IMR-90 (cell line): ENCODE measurements at regions not wholly inside any gene's neighbourhood (a gene's known extent, or its start where the extent isn't known, plus 50 kb on each side); places are given as distances from the start of the nearest gene placed in this dataset.

Experiments used
- ATAC-seq: fragments of 200-7000 bp; cut with Tn5 transposase; 2 replicates; pipeline ENCODE4 v1.9.1; 2020; ENCODE audit warnings: low read depth, mild to moderate bottlenecking, moderate library complexity
- BruUV-seq: library from RNA; stranded (reverse); fragments of 400-500 nt; replicated peaks from 2 replicates; lab custom pipeline; 2021; lab: Mats Ljungman, UMichigan
- CTCF ChIA-PET: fragments of 300-600 bp; formaldehyde crosslinking; extraction: SDS; loops from one replicate; lab custom pipeline; 2021; ENCODE audit warnings: antibody characterized with exemption; lab: Yijun Ruan, JAX
- POLR2A ChIA-PET: fragments of 300-600 bp; sonication (Branson Sonifier 250); formaldehyde crosslinking; loops from one replicate; lab custom pipeline; 2022; ENCODE audit warnings: antibody characterized with exemption; ENCODE audit not compliant: unreplicated experiment; lab: Charles Lee
- DNase-seq: peaks from one replicate; pipeline ENCODE4 v3.0.0; 2013
- H2AFZ ChIP-seq: replicated peaks from 2 replicates; pipeline ENCODE3; 2013; ENCODE audit warnings: low read length, mild to moderate bottlenecking; ENCODE audit not compliant: poor library complexity
- H2AK5ac ChIP-seq: 2 replicates; pipeline ENCODE4 v1.6.1; 2013; ENCODE audit warnings: low read depth, low read length, inconsistent platforms
- H2AK9ac ChIP-seq: replicated peaks from 2 replicates; pipeline ENCODE3; 2013; ENCODE audit warnings: mild to moderate bottlenecking, low read depth, low read length, moderate library complexity; ENCODE audit not compliant: poor library complexity
- H2BK120ac ChIP-seq: 2 replicates; pipeline ENCODE4 v1.6.1; 2013; ENCODE audit warnings: low read depth, low read length, inconsistent platforms
- H2BK15ac ChIP-seq: 3 replicates; pipeline ENCODE4 v1.6.1; 2013; ENCODE audit warnings: low read depth, low read length, inconsistent platforms
- H2BK20ac ChIP-seq: 2 replicates; pipeline ENCODE4 v1.6.1; 2013; ENCODE audit warnings: low read depth, mild to moderate bottlenecking, inconsistent platforms, low read length, moderate library complexity
- H2BK5ac ChIP-seq: 2 replicates; pipeline ENCODE4 v1.6.1; 2013; ENCODE audit warnings: mild to moderate bottlenecking, low read depth, low read length, inconsistent platforms; ENCODE audit not compliant: poor library complexity, severe bottlenecking
- H3K14ac ChIP-seq: replicated peaks from 2 replicates; pipeline ENCODE4 v1.6.1; 2013; ENCODE audit warnings: low read depth, low read length, inconsistent platforms
- H3K18ac ChIP-seq: 2 replicates; pipeline ENCODE4 v1.6.1; 2013; ENCODE audit warnings: low read depth, low read length, control low read depth
- H3K23ac ChIP-seq: 2 replicates; pipeline ENCODE4 v1.6.1; 2013; ENCODE audit warnings: low read depth, low read length, inconsistent platforms
- H3K27ac ChIP-seq: 2 replicates; pipeline ENCODE4 v1.5.1; 2013; ENCODE audit warnings: mild to moderate bottlenecking, control low read depth, low read length; ENCODE audit not compliant: insufficient read depth
- H3K27me3 ChIP-seq: 2 replicates; pipeline ENCODE4 v1.6.1; 2013; ENCODE audit warnings: low read length; ENCODE audit not compliant: control insufficient read depth, insufficient read depth
- H3K36me3 ChIP-seq: 2 replicates; pipeline ENCODE4 v1.6.1; 2013; ENCODE audit warnings: low read length, mixed read lengths; ENCODE audit not compliant: control insufficient read depth, insufficient read depth
- H3K4ac ChIP-seq: 2 replicates; pipeline ENCODE4 v1.6.1; 2013; ENCODE audit warnings: low read depth, low read length, inconsistent platforms
- H3K4me1 ChIP-seq: 2 replicates; pipeline ENCODE4 v1.6.1; 2013; ENCODE audit warnings: low read length, mixed read lengths; ENCODE audit not compliant: control insufficient read depth, insufficient read depth
- H3K4me2 ChIP-seq: 2 replicates; pipeline ENCODE4 v1.6.1; 2013; ENCODE audit warnings: low read depth, mild to moderate bottlenecking, control low read depth, low read length, moderate library complexity
- H3K4me3 ChIP-seq: 2 replicates; pipeline ENCODE4 v1.5.1; 2013; ENCODE audit warnings: low read depth, mild to moderate bottlenecking, control low read depth, low read length, moderate library complexity; ENCODE audit not compliant: insufficient read depth
- H3K56ac ChIP-seq: 2 replicates; pipeline ENCODE4 v1.6.1; 2013; ENCODE audit warnings: low read length, inconsistent platforms; ENCODE audit not compliant: insufficient read depth; ENCODE audit errors: extremely low read depth
- H3K79me1 ChIP-seq, 2 experiments: 2 replicates each; pipeline ENCODE4 v1.6.1; 2013; ENCODE audit warnings: low read length in 2 of 2, inconsistent platforms in 1 of 2, low read depth in 1 of 2
- H3K9ac ChIP-seq: 2 replicates; pipeline ENCODE4 v1.6.1; 2013; ENCODE audit warnings: low read depth, low read length, control low read depth
- H3K9me1 ChIP-seq: 2 replicates; pipeline ENCODE4 v1.6.1; 2013; ENCODE audit warnings: low read length, inconsistent platforms; ENCODE audit not compliant: insufficient read depth
- H3K9me3 ChIP-seq: 2 replicates; pipeline ENCODE4 v1.6.1; 2013; ENCODE audit warnings: low read length; ENCODE audit not compliant: control insufficient read depth, insufficient read depth
- H4K20me1 ChIP-seq: 2 replicates; pipeline ENCODE4 v1.6.1; 2013; ENCODE audit warnings: low read length, inconsistent platforms; ENCODE audit not compliant: insufficient read depth
- H4K5ac ChIP-seq: 2 replicates; pipeline ENCODE4 v1.6.1; 2013; ENCODE audit warnings: mild to moderate bottlenecking, low read depth, low read length, control low read depth
- H4K8ac ChIP-seq, 2 experiments: 2 replicates each; pipeline ENCODE4 v1.6.1; 2013; ENCODE audit warnings: low read depth in 2 of 2, low read length in 2 of 2, control low read depth in 1 of 2, inconsistent platforms in 1 of 2
- H4K91ac ChIP-seq: 2 replicates; pipeline ENCODE4 v1.6.1; 2013; ENCODE audit warnings: low read depth, low read length, inconsistent platforms; ENCODE audit not compliant: insufficient read depth
- BHLHE40 ChIP-seq: fragments of 150-350 bp; IDR thresholded peaks from 2 replicates; pipeline ENCODE4 v1.6.1; 2016; ENCODE audit warnings: mild to moderate bottlenecking, low read depth, low read length
- MXI1 ChIP-seq: IDR thresholded peaks from 2 replicates; pipeline ENCODE4 v1.6.1; 2012; ENCODE audit warnings: low read depth, mild to moderate bottlenecking, low read length, moderate library complexity, borderline replicate concordance
- NFE2L2 ChIP-seq: fragments of 150-350 bp; IDR thresholded peaks from 2 replicates; pipeline ENCODE4 v1.6.1; 2016; ENCODE audit warnings: low read depth, mild to moderate bottlenecking, low read length
- POLR2A ChIP-seq: IDR thresholded peaks from 2 replicates; pipeline ENCODE4 v1.6.1; 2012; ENCODE audit warnings: mild to moderate bottlenecking, low read depth, low read length
- RFX5 ChIP-seq: IDR thresholded peaks from 2 replicates; pipeline ENCODE4 v1.8.0; 2012; ENCODE audit warnings: low read depth, mild to moderate bottlenecking, low read length, moderate library complexity
- WGBS, 2 experiments: methylation state at CpG; one replicate each; pipeline versions ENCODE4 v1.1.5 to v1.1.7; 2013; ENCODE audit warnings: missing lambda C conversion rate in 2 of 2; ENCODE audit not compliant: insufficient read length in 1 of 2; ENCODE audit errors: extremely low coverage in 2 of 2; 5-methylcytosine and 5-hydroxymethylcytosine counted together
- dilution Hi-C: fragments of 300-500 bp; cut with HindIII; formaldehyde crosslinking; loops from one replicate; pipeline ENCODE4 v1.14.3; 2018; ENCODE audit warnings: low sequenced_read_pairs; ENCODE audit not compliant: unreplicated experiment
- in situ Hi-C: fragments of 300-500 bp; cut with MboI; formaldehyde crosslinking; loops from 3 replicates; pipeline ENCODE4 v1.14.3; 2019; ENCODE audit warnings: low sequenced_read_pairs, inconsistent platforms, mixed read lengths
- intact Hi-C: fragments of 100-400 bp; cut with micrococcal nuclease; formaldehyde crosslinking; loops from 2 replicates; pipeline ENCODE4 v1.10.0; 2022

- H3K9ac ChIP-seq = no peak overlapping the region
- no peaks in the 10 kb centered on the region for H4K20me1 ChIP-seq
- no peak overlapping the region for H4K8ac ChIP-seq
- peaks cover 10% of the 10 kb centered on the region for H3K27me3 ChIP-seq
- DNase-seq (no peak), ATAC-seq (peak; percentile 29)
- in situ Hi-C loops (loop anchor here (10.0 to 25.0 kb wide), 2 partner anchors 1269 to 1702 kb away; partner anchors contain the start of gene ISL1), intact Hi-C loops (loop anchor here (1.0 to 2.0 kb wide), 2 partner anchors 1276 to 1693 kb away; no protein-coding TSS in a partner anchor), dilution Hi-C loops (no loop called here)
- no peak overlapping the region for H2AK9ac ChIP-seq
- H3K18ac ChIP-seq = no peak overlapping the region
- no peak overlapping the region for H3K4ac ChIP-seq
- no peaks in the 10 kb centered on the region for H3K4me1 ChIP-seq
- no peak overlapping the region for H2AK5ac ChIP-seq
- H2AFZ ChIP-seq = no peak overlapping the region
- no peaks in the 10 kb centered on the region for H3K79me1 ChIP-seq
- TF ChIP-seq NFE2L2 = no peak
- TF ChIP-seq BHLHE40 = no peak
- TF ChIP-seq RFX5 = no peak
- no peak for TF ChIP-seq POLR2A
- TF ChIP-seq MXI1 = no peak
- CTCF ChIA-PET = no interaction called here
- no peak overlapping the region for H3K14ac ChIP-seq
- POLR2A ChIA-PET = no interaction called here
- no peak overlapping the region for H2BK5ac ChIP-seq
- no peak overlapping the region for H3K23ac ChIP-seq
- no peak overlapping the region for H3K4me3 ChIP-seq
- no peak overlapping the region; the same call in 1 of the 2 replicates for H3K4me2 ChIP-seq
- no peaks in the 10 kb centered on the region for H3K9me3 ChIP-seq
- H2BK15ac ChIP-seq = no peak overlapping the region
- WGBS, 2 experiments = no CpG with 5 or more reads among the region's 4 CpGs
- H2BK120ac ChIP-seq = no peak overlapping the region
- no peak overlapping the region for H2BK20ac ChIP-seq
- H3K56ac ChIP-seq = no peak overlapping the region
- H3K27ac ChIP-seq = no peak overlapping the region
- no TSS peak for BruUV-seq
- no peak overlapping the region for H4K91ac ChIP-seq
- no peak overlapping the region for H4K5ac ChIP-seq
- no peaks in the 10 kb centered on the region for H3K36me3 ChIP-seq
- H3K9me1 ChIP-seq = no peaks in the 10 kb centered on the region
Observed at GRCh38 chr5:52656569-52657246, 131.0 kb upstream of the ITGA1 start.
